SKM-1 (cell line): ENCODE measurements at regions not wholly inside any gene's neighbourhood (a gene's known extent, or its start where the extent isn't known, plus 50 kb on each side); places are given as distances from the start of the nearest gene placed in this dataset.

Experiments used
- DNase-seq: peaks from one replicate; lab custom pipeline; 2025; ENCODE audit not compliant: unreplicated experiment; lab: John Stamatoyannopoulos, UW

GRCh38 chrX:40325161-40325560, 227.4 kb upstream of the BCOR start:
- DNase-seq: no peak

- no peak for DNase-seq
These were observed 226.2 kb upstream of the BCOR start for GRCh38 chrX:40323977-40324376.

GRCh38 chrX:40320819-40321218, 223.1 kb upstream of the BCOR start:
- DNase-seq: no peak

GRCh38 chrX:40318801-40319200, 221.0 kb upstream of the BCOR start:
- no peak for DNase-seq

- no peak for DNase-seq
These were observed 220.3 kb upstream of the BCOR start for GRCh38 chrX:40318076-40318475.

- DNase-seq: no peak
These were observed 218.7 kb upstream of the BCOR start for GRCh38 chrX:40316502-40316901.

- DNase-seq: no peak
These were observed 216.3 kb upstream of the BCOR start for GRCh38 chrX:40314070-40314469.

- no peak for DNase-seq
These were observed 215.5 kb upstream of the BCOR start for GRCh38 chrX:40313269-40313668.

GRCh38 chrX:40310447-40310846, 212.7 kb upstream of the BCOR start:
- DNase-seq: no peak

- DNase-seq: no peak
These were observed 212.3 kb upstream of the BCOR start for GRCh38 chrX:40310016-40310415.

- DNase-seq: no peak
These were observed 210.1 kb upstream of the BCOR start for GRCh38 chrX:40307871-40308270.

- DNase-seq: no peak
These were observed 206.4 kb upstream of the BCOR start for GRCh38 chrX:40304115-40304514.

GRCh38 chrX:40303256-40304077, 205.7 kb upstream of the BCOR start:
- DNase-seq: peak; percentile 26

- DNase-seq: no peak
These were observed 202.6 kb upstream of the BCOR start for GRCh38 chrX:40300286-40300890.

GRCh38 chrX:40299641-40300046, 201.9 kb upstream of the BCOR start:
- DNase-seq: no peak

- no peak for DNase-seq
These were observed 201.1 kb upstream of the BCOR start for GRCh38 chrX:40298572-40299479.

- DNase-seq: no peak
These were observed 200.3 kb upstream of the BCOR start for GRCh38 chrX:40298069-40298468.

- no peak for DNase-seq
These were observed 193.8 kb upstream of the BCOR start for GRCh38 chrX:40291553-40291952.

- no peak for DNase-seq
These were observed 192.8 kb upstream of the BCOR start for GRCh38 chrX:40290517-40290916.

GRCh38 chrX:40285876-40286275, 188.1 kb upstream of the BCOR start:
- DNase-seq: no peak

- DNase-seq: no peak
These were observed 187.1 kb upstream of the BCOR start for GRCh38 chrX:40284852-40285251.

- no peak for DNase-seq
These were observed 186.2 kb upstream of the BCOR start for GRCh38 chrX:40283981-40284380.
